Peyer's patch (tissue), 4 donors: ENCODE measurements at regions not wholly inside any gene's neighbourhood (a gene's known extent, or its start where the extent isn't known, plus 50 kb on each side); places are given as distances from the start of the nearest gene placed in this dataset.
"Not testable (repeated sequence)": the region's sequence is repeated elsewhere in the genome, so short reads cannot be mapped to it uniquely, and the experiment has no call there.

Source experiments
- DNase-seq, 3 donors: peaks; one replicate each; pipeline ENCODE4 v3.0.0-alpha.2; 2017 to 2019
- H3K27ac ChIP-seq, 4 donors: fragments of 200-600 bp; sonication (generic); one replicate each; pipeline ENCODE4 v1.5.1; 2016 to 2019
- H3K27me3 ChIP-seq, 2 donors: fragments of 200-600 bp; sonication (generic); one replicate each; pipeline ENCODE4 v1.5.1; 2019
- H3K36me3 ChIP-seq, 3 donors: fragments of 200-600 bp; sonication (generic); one replicate each; pipeline ENCODE4 v1.5.1; 2016 to 2019
- H3K4me1 ChIP-seq, 4 donors: fragments of 200-600 bp; sonication (generic); one replicate each; pipeline ENCODE4 v1.5.1; 2016 to 2019
- H3K4me3 ChIP-seq, 4 donors: fragments of 200-600 bp; sonication (generic); 1 replicate in 3 of 4; 2 replicates in 1 of 4; pipeline ENCODE4 v1.5.1; 2016 to 2019; ENCODE audit warnings: mild to moderate bottlenecking in 1 of 4
- H3K9me3 ChIP-seq, 4 donors: fragments of 200-600 bp; sonication (generic); one replicate each; pipeline ENCODE4 v1.5.1; 2016 to 2019; ENCODE audit warnings: mild to moderate bottlenecking in 1 of 4
- CTCF ChIP-seq, 6 experiments: fragments of 450-650 bp in 4 of 6; fragments of 200-600 bp in 2 of 6; sonication (generic) in 1 of 6; IDR thresholded peaks; one replicate each; pipeline ENCODE4 v1.5.1; 2017 to 2019; ENCODE audit warnings: antibody characterized with exemption in 6 of 6, mild to moderate bottlenecking in 3 of 6, moderate library complexity in 1 of 6
- POLR2A ChIP-seq, 2 donors: fragments of 450-650 bp; IDR thresholded peaks; one replicate each; pipeline ENCODE4 v1.5.1; 2017; ENCODE audit warnings: antibody characterized with exemption in 2 of 2, mild to moderate bottlenecking in 2 of 2, moderate library complexity in 2 of 2

DNA sequence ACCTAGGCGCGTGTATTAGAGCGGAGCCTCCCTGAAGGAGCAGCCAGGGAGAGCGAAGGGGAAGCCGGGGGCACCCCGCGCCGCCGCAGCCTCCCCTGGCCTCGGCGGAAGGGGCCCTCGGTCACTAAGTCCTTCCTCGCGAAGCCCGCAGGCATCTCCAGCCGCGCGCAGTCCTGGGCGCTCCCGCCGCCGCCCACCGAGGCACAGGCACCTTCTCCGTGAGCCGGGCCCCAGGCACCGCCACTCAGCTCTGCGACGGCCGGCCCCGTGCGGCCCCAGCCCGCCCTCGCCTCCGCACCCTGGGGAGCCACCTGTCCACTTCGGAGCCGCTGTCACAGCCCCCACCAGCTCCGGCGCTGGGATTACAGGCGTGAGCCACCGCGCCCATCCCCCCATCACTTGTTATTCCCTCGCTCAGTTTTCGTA, 80.8 kb downstream of the ZNF467 start:
- no peaks in the 10 kb centered on the region for H3K4me1 ChIP-seq
- H3K27me3 ChIP-seq = peaks cover 0 to 14% of the 10 kb centered on the region in 2 donors
- no peak overlapping the region for H3K27ac ChIP-seq
- TF ChIP-seq POLR2A (IDR thresholded peaks at IDR 0.05) (no peak), CTCF (IDR thresholded peaks at IDR 0.05) (no peak)
- no peaks in the 10 kb centered on the region for H3K9me3 ChIP-seq
- no peak for DNase-seq
- H3K4me3 ChIP-seq = peak overlapping the region in 1 of 4 donors; percentile 34
- H3K36me3 ChIP-seq = no peaks in the 10 kb centered on the region

DNA sequence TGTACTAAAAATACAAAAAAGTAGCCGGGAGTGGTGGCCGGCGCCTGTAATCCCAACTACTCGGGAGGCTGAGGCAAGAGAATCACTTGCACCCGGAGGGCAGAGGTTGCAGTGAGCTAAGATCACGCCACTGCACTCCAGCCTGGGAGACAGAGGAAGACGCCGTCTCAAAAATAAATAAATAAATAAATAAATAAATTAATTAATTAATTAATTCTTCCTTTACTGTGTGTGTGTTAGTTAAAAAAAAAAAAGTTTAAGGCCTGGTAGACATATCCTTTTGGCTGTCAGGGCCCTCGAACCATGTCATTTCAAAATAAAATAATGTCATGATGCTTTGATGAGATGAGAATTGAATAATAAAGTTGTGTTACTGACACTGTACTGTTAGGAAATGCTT, 81.3 kb downstream of the ZNF467 start:
- Histone ChIP-seq H3K9me3 (no peaks in the 10 kb centered on the region), H3K36me3 (no peaks in the 10 kb centered on the region), H3K27ac (no peak overlapping the region), H3K4me1 (no peaks in the 10 kb centered on the region), H3K4me3 (no peak overlapping the region), H3K27me3 (peaks cover 0 to 14% of the 10 kb centered on the region in 2 donors)
- DNase-seq = no peak
- TF ChIP-seq CTCF (IDR thresholded peaks at IDR 0.05) (no peak), POLR2A (IDR thresholded peaks at IDR 0.05) (no peak)

DNA sequence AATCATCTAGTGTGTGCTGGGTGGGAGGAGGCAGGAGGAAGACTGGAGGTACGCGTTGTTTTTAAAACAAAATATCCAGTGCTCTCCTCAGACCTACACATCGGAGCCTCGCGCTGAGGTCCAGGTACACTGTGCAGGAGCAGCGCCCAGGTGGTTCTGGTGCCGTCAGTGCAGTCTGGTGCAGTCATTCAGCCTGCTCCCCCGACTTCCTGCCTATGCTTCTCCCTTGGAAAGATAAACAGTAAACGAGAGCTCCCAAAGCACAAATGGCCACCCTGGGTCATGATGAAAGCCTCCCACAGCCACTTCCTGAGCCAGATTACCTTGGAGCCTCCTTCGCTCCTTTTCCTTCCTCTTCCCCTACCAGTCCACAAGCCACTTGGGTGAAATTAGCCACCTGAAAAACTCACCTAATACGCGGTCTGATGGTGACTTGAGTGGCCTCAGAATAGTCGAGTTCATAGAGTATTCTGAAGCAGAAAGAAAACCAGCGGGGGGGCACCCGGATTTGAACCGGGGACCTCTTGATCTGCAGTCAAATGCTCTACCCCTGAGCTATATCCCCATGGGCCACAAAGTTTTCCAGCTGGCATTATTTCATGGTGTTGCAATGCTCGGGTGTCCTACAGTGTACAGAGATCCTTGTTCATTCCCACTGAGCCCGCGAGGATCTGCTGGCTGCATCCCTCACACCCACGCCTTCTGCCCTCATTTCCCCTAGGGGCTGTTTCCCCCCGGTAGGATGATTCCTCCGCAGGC, 82.5 kb downstream of the ZNF467 start:
- Histone ChIP-seq H3K4me3 (no peak overlapping the region), H3K27me3 (peaks cover 0 to 14% of the 10 kb centered on the region in 2 donors), H3K36me3 (no peaks in the 10 kb centered on the region), H3K9me3 (no peaks in the 10 kb centered on the region), H3K4me1 (no peaks in the 10 kb centered on the region), H3K27ac (no peak overlapping the region)
- TF ChIP-seq CTCF (IDR thresholded peaks at IDR 0.05) (no peak), POLR2A (IDR thresholded peaks at IDR 0.05) (no peak)
- DNase-seq = no peak

DNA sequence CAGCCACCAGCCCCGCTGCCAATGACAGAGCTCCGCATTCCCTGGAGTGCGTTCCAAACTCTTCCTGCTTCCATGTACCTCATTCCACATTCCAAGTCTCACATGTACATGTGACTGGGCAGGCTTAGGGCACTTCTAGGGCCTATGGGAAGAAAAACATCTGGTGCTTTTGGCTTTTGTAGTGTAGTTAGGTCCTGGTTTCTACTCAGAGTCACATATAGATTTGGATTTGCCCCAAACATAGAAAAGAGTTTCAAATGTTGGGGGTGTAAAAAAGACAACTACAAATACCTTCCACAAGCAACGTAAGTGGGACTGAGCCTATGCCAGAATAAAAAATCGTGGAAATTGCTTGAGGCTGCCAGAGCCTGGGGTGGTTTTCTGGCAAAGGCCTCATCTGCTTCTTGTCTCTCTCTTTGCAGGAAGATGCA, 84.1 kb downstream of the ZNF467 start:
- H3K27me3 ChIP-seq = peaks cover 0 to 14% of the 10 kb centered on the region in 2 donors
- TF ChIP-seq CTCF (IDR thresholded peaks at IDR 0.05) (no peak), POLR2A (IDR thresholded peaks at IDR 0.05) (no peak)

DNA sequence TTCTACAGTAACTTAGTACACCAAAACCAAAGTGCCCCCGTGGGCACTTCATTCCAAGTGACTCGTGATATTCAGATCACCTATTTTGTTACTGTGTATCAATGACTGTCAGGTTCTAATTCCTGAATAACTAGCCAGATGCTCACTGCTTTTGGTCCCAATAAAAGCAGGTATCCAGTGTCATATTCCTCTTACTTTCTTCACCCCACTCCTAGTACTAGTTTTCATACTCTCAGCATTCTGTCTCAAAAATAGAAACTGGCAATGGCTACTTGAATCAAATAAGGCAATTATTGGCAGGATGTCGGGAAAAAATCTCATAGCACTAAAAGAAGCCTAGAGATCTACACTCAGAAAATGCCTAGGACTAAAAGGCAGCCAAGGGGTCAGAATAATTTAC, 84.6 kb downstream of the ZNF467 start:
- TF ChIP-seq POLR2A (IDR thresholded peaks at IDR 0.05) = no peak
- no peak for TF ChIP-seq CTCF (IDR thresholded peaks at IDR 0.05)
- DNase-seq = no peak
- Histone ChIP-seq H3K9me3 (no peaks in the 10 kb centered on the region), H3K4me1 (no peaks in the 10 kb centered on the region), H3K27ac (no peak overlapping the region), H3K27me3 (peaks cover 0 to 14% of the 10 kb centered on the region in 2 donors), H3K4me3 (no peak overlapping the region), H3K36me3 (no peaks in the 10 kb centered on the region)

More for the DNA sequence above, 84.1 kb downstream of the ZNF467 start:
- Histone ChIP-seq H3K9me3 (no peaks in the 10 kb centered on the region), H3K27ac (no peak overlapping the region), H3K4me1 (no peaks in the 10 kb centered on the region), H3K36me3 (no peaks in the 10 kb centered on the region), H3K4me3 (no peak overlapping the region)
- no peak for DNase-seq

DNA sequence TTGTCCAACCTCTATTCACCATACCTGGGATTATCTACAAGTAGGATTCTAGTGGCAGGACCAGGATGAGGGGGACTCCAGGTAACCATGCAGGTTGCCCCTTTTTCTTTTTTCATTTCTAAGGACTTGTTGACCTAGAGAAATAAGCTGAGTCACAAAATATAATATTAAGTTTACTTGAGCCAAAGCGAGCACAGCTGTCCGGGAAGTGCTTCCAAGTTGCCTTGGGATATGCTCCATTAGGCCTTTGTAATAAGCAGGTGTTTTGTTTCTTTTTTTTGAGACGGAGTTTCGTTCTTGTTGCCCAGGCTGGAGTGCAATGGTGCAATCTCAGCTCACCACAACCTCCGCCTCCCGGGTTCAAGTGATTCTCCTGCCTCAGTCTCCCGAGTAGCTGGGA, 85.6 kb downstream of the ZNF467 start:
- peaks cover 0 to 13% of the 10 kb centered on the region in 2 donors for H3K27me3 ChIP-seq
- not testable (repeated sequence) for DNase-seq, H3K4me1 ChIP-seq, H3K9me3 ChIP-seq, H3K27ac ChIP-seq, H3K4me3 ChIP-seq, H3K36me3 ChIP-seq
